Right lobe of liver (tissue), 4 donors: ENCODE measurements at regions not wholly inside any gene's neighbourhood (a gene's known extent, or its start where the extent isn't known, plus 50 kb on each side); places are given as distances from the start of the nearest gene placed in this dataset.

Source experiments
- POLR2A ChIP-seq: fragments of 450-650 bp; IDR thresholded peaks from one replicate; pipeline ENCODE4 v1.6.1; 2017; ENCODE audit warnings: antibody characterized with exemption, mild to moderate bottlenecking
- TF ChIP-seq, protein P1 (sequence below), 4 donors: fragments of 200-600 bp in 3 of 4; fragments of 450-650 bp in 1 of 4; IDR thresholded peaks; one replicate each; pipeline versions ENCODE4 v1.5.1 to v1.8.0; 2016 to 2022; ENCODE audit warnings: antibody characterized with exemption in 4 of 4, mild to moderate bottlenecking in 2 of 4
- donor health status: DM: no; HTN: no; CAD: no.
- donor health status: DM: no; HTN: no; CAD: no.
- donor health status: DM: no; HTN: yes; CAD: no.

DNA sequence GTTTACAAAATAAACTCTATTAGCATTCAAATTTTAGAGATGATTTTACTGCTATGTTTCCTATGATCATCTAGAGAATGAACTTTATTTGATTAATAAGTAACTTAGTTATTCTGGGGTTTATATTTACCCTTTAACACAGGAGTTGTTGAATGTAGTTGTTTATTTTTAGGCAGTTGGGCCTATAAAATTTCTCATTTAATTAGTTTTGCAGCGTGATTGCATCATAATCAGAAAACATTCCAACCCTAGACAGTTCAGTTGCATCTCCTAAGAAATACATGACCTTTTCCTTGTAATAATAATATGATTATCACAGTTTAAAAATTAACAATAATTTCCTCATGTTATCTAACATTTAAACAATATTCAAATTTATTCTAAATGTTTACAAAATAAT is 224.7 kb upstream of the CDH7 start:
- TF ChIP-seq, protein P1, sequence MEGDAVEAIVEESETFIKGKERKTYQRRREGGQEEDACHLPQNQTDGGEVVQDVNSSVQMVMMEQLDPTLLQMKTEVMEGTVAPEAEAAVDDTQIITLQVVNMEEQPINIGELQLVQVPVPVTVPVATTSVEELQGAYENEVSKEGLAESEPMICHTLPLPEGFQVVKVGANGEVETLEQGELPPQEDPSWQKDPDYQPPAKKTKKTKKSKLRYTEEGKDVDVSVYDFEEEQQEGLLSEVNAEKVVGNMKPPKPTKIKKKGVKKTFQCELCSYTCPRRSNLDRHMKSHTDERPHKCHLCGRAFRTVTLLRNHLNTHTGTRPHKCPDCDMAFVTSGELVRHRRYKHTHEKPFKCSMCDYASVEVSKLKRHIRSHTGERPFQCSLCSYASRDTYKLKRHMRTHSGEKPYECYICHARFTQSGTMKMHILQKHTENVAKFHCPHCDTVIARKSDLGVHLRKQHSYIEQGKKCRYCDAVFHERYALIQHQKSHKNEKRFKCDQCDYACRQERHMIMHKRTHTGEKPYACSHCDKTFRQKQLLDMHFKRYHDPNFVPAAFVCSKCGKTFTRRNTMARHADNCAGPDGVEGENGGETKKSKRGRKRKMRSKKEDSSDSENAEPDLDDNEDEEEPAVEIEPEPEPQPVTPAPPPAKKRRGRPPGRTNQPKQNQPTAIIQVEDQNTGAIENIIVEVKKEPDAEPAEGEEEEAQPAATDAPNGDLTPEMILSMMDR (IDR thresholded peaks at IDR 0.05): no peak
- TF ChIP-seq POLR2A: no peak
